Fibroblast of pulmonary artery (primary cell): ENCODE measurements at regions not wholly inside any gene's neighbourhood (a gene's known extent, or its start where the extent isn't known, plus 50 kb on each side); places are given as distances from the start of the nearest gene placed in this dataset.

Experiments used
- DNase-seq: peaks from one replicate; pipeline ENCODE4 v3.0.0-alpha.2; 2010; ENCODE audit warnings: low read depth
- H3K4me3 ChIP-seq: replicated peaks from 2 replicates; pipeline ENCODE4 v1.5.1; 2011; ENCODE audit warnings: low read depth, mild to moderate bottlenecking, control low read depth, low read length, moderate library complexity
- CTCF ChIP-seq: IDR thresholded peaks from 2 replicates; pipeline ENCODE4 v1.5.1; 2011; ENCODE audit warnings: mild to moderate bottlenecking, control low read depth, low read length, inconsistent platforms; ENCODE audit errors: missing control alignments

- DNase-seq: no peak
- no peak overlapping the region for H3K4me3 ChIP-seq
- TF ChIP-seq CTCF: no peak
Measured at GRCh38 chr12:87779858-87780498, 249.2 kb downstream of the C12orf50 start.

GRCh38 chr12:87779016-87779415 lies 250.2 kb downstream of the C12orf50 start:
- H3K4me3 ChIP-seq: no peak overlapping the region
- no peak for TF ChIP-seq CTCF
- DNase-seq: no peak

GRCh38 chr12:87778065-87778464 lies 251.1 kb downstream of the C12orf50 start:
- no peak for TF ChIP-seq CTCF
- H3K4me3 ChIP-seq: no peak overlapping the region
- DNase-seq: no peak

GRCh38 chr12:87775784-87776183 lies 253.4 kb downstream of the C12orf50 start:
- TF ChIP-seq CTCF: no peak
- no peak overlapping the region for H3K4me3 ChIP-seq
- DNase-seq: no peak

GRCh38 chr12:87775051-87775450 lies 254.2 kb downstream of the C12orf50 start:
- no peak for TF ChIP-seq CTCF
- H3K4me3 ChIP-seq: no peak overlapping the region
- DNase-seq: no peak

- no peak for DNase-seq
- TF ChIP-seq CTCF: no peak
- H3K4me3 ChIP-seq: no peak overlapping the region
Measured at GRCh38 chr12:87772401-87772800, 256.8 kb downstream of the C12orf50 start.
